Adrenal gland (tissue), 9 donors: ENCODE measurements at regions not wholly inside any gene's neighbourhood (a gene's known extent, or its start where the extent isn't known, plus 50 kb on each side); places are given as distances from the start of the nearest gene placed in this dataset.

Experiments used
- DNase-seq, 7 donors: peaks; one replicate each; pipeline ENCODE4 v3.0.0-alpha.2; 2019 to 2020
- H3K27ac ChIP-seq, 5 donors: fragments of 200-600 bp; sonication (generic) in 4 of 5; 1 replicate in 3 of 5; 2 replicates in 2 of 5; pipeline versions ENCODE4 v1.5.1 to v1.8.0; 2016 to 2020; ENCODE audit warnings: mild to moderate bottlenecking in 1 of 5
- H3K27me3 ChIP-seq: fragments of 200-600 bp; 2 replicates; pipeline ENCODE4 v1.8.0; 2021
- H3K36me3 ChIP-seq, 2 donors: fragments of 200-600 bp; replicated peaks in 1 of 2; 1 replicate in 1 of 2; 2 replicates in 1 of 2; pipeline versions ENCODE4 v1.5.1 to v1.8.0; 2018 to 2022
- H3K4me1 ChIP-seq, 2 donors: fragments of 200-600 bp; replicated peaks in 1 of 2; 1 replicate in 1 of 2; 2 replicates in 1 of 2; pipeline versions ENCODE4 v1.5.1 to v1.8.0; 2018 to 2021
- H3K4me3 ChIP-seq, 4 donors: fragments of 200-600 bp; sonication (generic) in 3 of 4; one replicate each; pipeline ENCODE4 v1.5.1; 2016 to 2018
- H3K9me3 ChIP-seq, 3 donors: fragments of 200-600 bp; sonication (generic) in 1 of 3; replicated peaks in 1 of 3; 1 replicate in 2 of 3; 2 replicates in 1 of 3; pipeline versions ENCODE4 v1.5.1 to v1.8.0; 2016 to 2021
- CTCF ChIP-seq, 6 experiments: fragments of 450-650 bp in 4 of 6; fragments of 200-600 bp in 2 of 6; sonication (generic) in 1 of 6; IDR thresholded peaks; 1 replicate in 5 of 6; 2 replicates in 1 of 6; pipeline versions ENCODE4 v1.5.1 to v1.8.0; 2016 to 2021; ENCODE audit warnings: antibody characterized with exemption in 6 of 6, mild to moderate bottlenecking in 2 of 6, moderate library complexity in 1 of 6
- POLR2A ChIP-seq, 2 donors: fragments of 450-650 bp; IDR thresholded peaks; one replicate each; pipeline ENCODE4 v1.6.1; 2017; ENCODE audit warnings: antibody characterized with exemption in 2 of 2, mild to moderate bottlenecking in 2 of 2, moderate library complexity in 1 of 2
- WGBS, 4 donors: extraction: QIAGEN DNeasy Blood & Tissue Kit in 2 of 4; methylation state at CpG; one replicate each; pipeline versions ENCODE4 v1.1.5 to v1.1.7; 2013 to 2017; 5-methylcytosine and 5-hydroxymethylcytosine counted together
- intact Hi-C, 2 donors: fragments of 100-400 bp; cut with DNase I; formaldehyde crosslinking; loops; one replicate each; pipeline versions ENCODE4 v1.14.1 to v1.15.0; 2022 to 2023
- donor health status: healthy with polysubstance abuse.
- donor health status: Bipolar disorder and iron deficiency.
- donor health status: DM: yes; HTN: yes; CAD: no.
- donor health status: DM: no; HTN: no; CAD: no.
- donor health status: DM: no; HTN: no; CAD: no.

DNA sequence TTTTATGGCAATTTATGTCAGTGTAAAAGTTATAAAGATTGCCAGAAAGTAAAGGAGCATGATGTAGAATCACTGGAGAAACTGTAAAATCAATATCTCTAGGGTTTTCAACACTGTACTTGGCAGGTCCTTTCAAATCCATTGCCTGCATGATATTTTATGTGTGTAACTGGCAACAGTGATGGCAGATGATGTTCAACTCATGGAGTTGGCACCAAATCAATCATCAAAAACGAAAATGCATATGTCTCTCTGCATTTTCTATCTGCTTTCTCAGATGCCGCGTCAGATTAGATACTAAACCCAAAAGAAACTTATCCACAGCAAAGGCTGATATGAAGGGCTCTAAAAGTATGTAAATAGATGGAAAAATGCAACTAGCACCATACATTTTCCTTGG is 1395.5 kb upstream of the PIK3C3 start:
- H3K27ac ChIP-seq, result no peak overlapping the region
- H3K4me1 ChIP-seq, result no peaks in the 10 kb centered on the region
- no peaks in the 10 kb centered on the region for H3K9me3 ChIP-seq
- H3K27me3 ChIP-seq, result no peaks in the 10 kb centered on the region
- H3K36me3 ChIP-seq, result no peaks in the 10 kb centered on the region
- 54 to 84% (median 75%) methylated on average over 3 of the region's 3 CpGs for WGBS, 4 donors
- TF ChIP-seq CTCF (IDR thresholded peaks at IDR 0.05) (no peak), POLR2A (IDR thresholded peaks at IDR 0.05) (no peak)
- DNase-seq, result no peak
- intact Hi-C loops, result no loop called here
- no peak overlapping the region for H3K4me3 ChIP-seq

GRCh38 chr18:40558706-40559392 is 1396.2 kb upstream of the PIK3C3 start:
- no peak for DNase-seq
- no peaks in the 10 kb centered on the region for H3K9me3 ChIP-seq
- WGBS, 4 donors, result 76 to 84% (median 77%) methylated on average over 5 of the region's 5 CpGs
- H3K27me3 ChIP-seq, result no peaks in the 10 kb centered on the region
- intact Hi-C loops, result no loop called here
- H3K36me3 ChIP-seq, result no peaks in the 10 kb centered on the region
- H3K27ac ChIP-seq, result no peak overlapping the region
- H3K4me1 ChIP-seq, result no peaks in the 10 kb centered on the region
- no peak for TF ChIP-seq POLR2A (IDR thresholded peaks at IDR 0.05)
- TF ChIP-seq CTCF (IDR thresholded peaks at IDR 0.05), result no peak
- no peak overlapping the region for H3K4me3 ChIP-seq

DNA sequence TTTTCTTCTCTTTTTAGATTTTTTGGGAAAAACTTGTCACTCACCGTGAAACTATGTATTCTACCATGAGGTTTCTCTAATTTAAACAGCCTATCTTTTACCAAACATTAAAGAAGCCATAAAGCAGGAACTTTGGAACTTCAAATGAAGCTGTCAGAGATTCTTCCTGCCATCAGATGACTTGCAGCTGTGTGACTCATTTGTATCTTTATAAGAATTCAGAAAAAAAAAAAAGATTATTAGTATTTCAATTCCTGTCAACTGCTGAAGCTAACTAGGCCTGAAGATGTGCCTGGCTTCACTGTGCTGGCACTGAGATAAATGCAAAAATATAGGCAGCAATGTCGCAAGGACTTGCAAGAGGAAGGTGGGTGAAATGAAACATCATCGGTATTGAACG is 1399.1 kb upstream of the PIK3C3 start:
- Histone ChIP-seq H3K4me1 (no peaks in the 10 kb centered on the region), H3K36me3 (no peaks in the 10 kb centered on the region), H3K9me3 (no peaks in the 10 kb centered on the region), H3K27me3 (no peaks in the 10 kb centered on the region), H3K27ac (no peak overlapping the region), H3K4me3 (no peak overlapping the region)
- TF ChIP-seq POLR2A (IDR thresholded peaks at IDR 0.05) (no peak), CTCF (IDR thresholded peaks at IDR 0.05) (no peak)
- intact Hi-C loops, result no loop called here
- DNase-seq, result no peak
- 79 to 95% (median 89%) methylated on average over 4 of the region's 4 CpGs for WGBS, 4 donors

DNA sequence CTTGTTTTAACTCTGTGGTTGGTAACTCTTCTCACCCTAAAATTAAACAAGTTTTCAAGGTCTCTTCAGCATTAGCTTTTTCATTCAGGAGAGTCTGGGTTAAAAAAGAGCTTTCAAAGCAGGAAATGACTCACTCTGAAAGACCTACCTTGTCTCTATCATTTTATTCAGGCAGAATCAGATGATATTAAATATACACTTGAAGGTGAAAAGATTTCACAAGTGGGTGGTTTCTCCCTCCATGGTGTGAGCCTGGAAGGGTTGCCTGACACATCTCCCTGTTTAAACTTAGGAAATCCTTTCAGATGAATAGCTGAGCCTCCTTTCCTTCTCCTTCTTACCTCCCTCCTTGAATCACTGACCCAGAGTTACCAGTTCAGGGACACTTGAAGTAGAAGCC is 1402.0 kb upstream of the PIK3C3 start:
- no peaks in the 10 kb centered on the region for H3K4me1 ChIP-seq
- intact Hi-C loops, result no loop called here

More for the DNA sequence above, 1402.0 kb upstream of the PIK3C3 start:
- DNase-seq, result no peak
- Histone ChIP-seq H3K4me3 (no peak overlapping the region), H3K36me3 (no peaks in the 10 kb centered on the region), H3K27ac (no peak overlapping the region), H3K9me3 (no peaks in the 10 kb centered on the region), H3K27me3 (no peaks in the 10 kb centered on the region)
- no peak for TF ChIP-seq CTCF (IDR thresholded peaks at IDR 0.05)
- TF ChIP-seq POLR2A (IDR thresholded peaks at IDR 0.05), result no peak
